ENCODE measurements at regions not wholly inside any gene's neighbourhood (a gene's known extent, or its start where the extent isn't known, plus 50 kb on each side); places are given as distances from the start of the nearest gene placed in this dataset.

- TF ChIP-seq, protein P1, sequence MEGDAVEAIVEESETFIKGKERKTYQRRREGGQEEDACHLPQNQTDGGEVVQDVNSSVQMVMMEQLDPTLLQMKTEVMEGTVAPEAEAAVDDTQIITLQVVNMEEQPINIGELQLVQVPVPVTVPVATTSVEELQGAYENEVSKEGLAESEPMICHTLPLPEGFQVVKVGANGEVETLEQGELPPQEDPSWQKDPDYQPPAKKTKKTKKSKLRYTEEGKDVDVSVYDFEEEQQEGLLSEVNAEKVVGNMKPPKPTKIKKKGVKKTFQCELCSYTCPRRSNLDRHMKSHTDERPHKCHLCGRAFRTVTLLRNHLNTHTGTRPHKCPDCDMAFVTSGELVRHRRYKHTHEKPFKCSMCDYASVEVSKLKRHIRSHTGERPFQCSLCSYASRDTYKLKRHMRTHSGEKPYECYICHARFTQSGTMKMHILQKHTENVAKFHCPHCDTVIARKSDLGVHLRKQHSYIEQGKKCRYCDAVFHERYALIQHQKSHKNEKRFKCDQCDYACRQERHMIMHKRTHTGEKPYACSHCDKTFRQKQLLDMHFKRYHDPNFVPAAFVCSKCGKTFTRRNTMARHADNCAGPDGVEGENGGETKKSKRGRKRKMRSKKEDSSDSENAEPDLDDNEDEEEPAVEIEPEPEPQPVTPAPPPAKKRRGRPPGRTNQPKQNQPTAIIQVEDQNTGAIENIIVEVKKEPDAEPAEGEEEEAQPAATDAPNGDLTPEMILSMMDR (IDR thresholded peaks at IDR 0.05), result no peak
- TF ChIP-seq POLR2A (IDR thresholded peaks at IDR 0.05; ENCODE audit: low read depth) (no peak), EP300 (IDR thresholded peaks at IDR 0.05) (no peak), POLR2AphosphoS5 (IDR thresholded peaks at IDR 0.05) (no peak)
Measured at GRCh38 chrX:97740044-97740443, 856.3 kb downstream of the RPA4 start.

Measured in esophagus muscularis mucosa (tissue), 4 donors.